ENCODE measurements at regions not wholly inside any gene's neighbourhood (a gene's known extent, or its start where the extent isn't known, plus 50 kb on each side); places are given as distances from the start of the nearest gene placed in this dataset.

DNA sequence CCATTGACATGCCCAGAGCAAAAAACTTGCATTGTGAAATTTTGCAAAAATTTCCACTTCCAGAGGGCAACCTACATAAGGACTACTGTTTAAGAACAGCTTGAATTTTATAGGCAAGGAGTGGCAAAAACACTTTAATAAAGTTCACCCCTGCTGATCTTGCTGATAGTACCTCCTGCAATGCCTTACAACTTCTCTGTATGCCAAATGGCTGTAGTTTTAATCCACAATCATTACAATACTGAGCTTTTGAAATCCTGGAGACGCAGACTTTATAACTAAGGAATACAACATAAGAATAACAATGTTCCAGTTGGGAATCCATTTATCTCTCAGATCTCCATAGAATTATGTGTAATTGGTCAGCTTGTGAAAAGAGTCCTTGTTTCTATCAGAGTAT, 247.5 kb downstream of the KCNJ3 start:
- TF ChIP-seq, protein P1, sequence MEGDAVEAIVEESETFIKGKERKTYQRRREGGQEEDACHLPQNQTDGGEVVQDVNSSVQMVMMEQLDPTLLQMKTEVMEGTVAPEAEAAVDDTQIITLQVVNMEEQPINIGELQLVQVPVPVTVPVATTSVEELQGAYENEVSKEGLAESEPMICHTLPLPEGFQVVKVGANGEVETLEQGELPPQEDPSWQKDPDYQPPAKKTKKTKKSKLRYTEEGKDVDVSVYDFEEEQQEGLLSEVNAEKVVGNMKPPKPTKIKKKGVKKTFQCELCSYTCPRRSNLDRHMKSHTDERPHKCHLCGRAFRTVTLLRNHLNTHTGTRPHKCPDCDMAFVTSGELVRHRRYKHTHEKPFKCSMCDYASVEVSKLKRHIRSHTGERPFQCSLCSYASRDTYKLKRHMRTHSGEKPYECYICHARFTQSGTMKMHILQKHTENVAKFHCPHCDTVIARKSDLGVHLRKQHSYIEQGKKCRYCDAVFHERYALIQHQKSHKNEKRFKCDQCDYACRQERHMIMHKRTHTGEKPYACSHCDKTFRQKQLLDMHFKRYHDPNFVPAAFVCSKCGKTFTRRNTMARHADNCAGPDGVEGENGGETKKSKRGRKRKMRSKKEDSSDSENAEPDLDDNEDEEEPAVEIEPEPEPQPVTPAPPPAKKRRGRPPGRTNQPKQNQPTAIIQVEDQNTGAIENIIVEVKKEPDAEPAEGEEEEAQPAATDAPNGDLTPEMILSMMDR (IDR thresholded peaks at IDR 0.05), result no peak
- TF ChIP-seq POLR2A (IDR thresholded peaks at IDR 0.05), result no peak
